Naive thymus-derived CD8-positive, alpha-beta T cell (primary cell): ENCODE measurements at regions not wholly inside any gene's neighbourhood (a gene's known extent, or its start where the extent isn't known, plus 50 kb on each side); places are given as distances from the start of the nearest gene placed in this dataset.

ENCODE experiments used
- ATAC-seq, 2 donors: fragments of 150-1000 bp; cut with Tn5 transposase in 1 of 2; sonication (Bioruptor Pico), chemical (Tn5 transposase) in 1 of 2; 1 replicate in 1 of 2; 2 replicates in 1 of 2; pipeline ENCODE4 v1.10.0; 2021; ENCODE audit warnings: mild to moderate bottlenecking in 2 of 2, moderate library complexity in 2 of 2
- POLR2A ChIA-PET: fragments of 350-600 bp; sonication (Branson Sonifier 250); formaldehyde crosslinking; loops from one replicate; lab custom pipeline; 2021; ENCODE audit warnings: antibody characterized with exemption; lab: Charles Lee
- DNase-seq, 10 donors: peaks; one replicate each; pipeline versions ENCODE4 v3.0.0 to v3.0.0-alpha.2; 2020 to 2022
- H3K27ac Mint-ChIP-seq, 10 donors: one replicate each; pipeline ENCODE4 v1.8.0; 2020 to 2022; ENCODE audit warnings: mild to moderate bottlenecking in 10 of 10, mixed read lengths in 10 of 10, moderate library complexity in 4 of 10, inconsistent platforms in 1 of 10
- H3K27me3 Mint-ChIP-seq, 5 donors: one replicate each; pipeline ENCODE4 v1.8.0; 2021 to 2022; ENCODE audit warnings: mixed read lengths in 5 of 5
- H3K36me3 Mint-ChIP-seq, 3 donors: one replicate each; pipeline ENCODE4 v1.8.0; 2020 to 2022; ENCODE audit warnings: mixed read lengths in 3 of 3, mild to moderate bottlenecking in 2 of 3, inconsistent platforms in 1 of 3
- H3K4me1 Mint-ChIP-seq, 4 donors: one replicate each; pipeline ENCODE4 v1.8.0; 2021 to 2022; ENCODE audit warnings: mixed read lengths in 4 of 4
- H3K4me3 Mint-ChIP-seq, 10 donors: one replicate each; pipeline ENCODE4 v1.8.0; 2020 to 2022; ENCODE audit warnings: mild to moderate bottlenecking in 10 of 10, mixed read lengths in 10 of 10, moderate library complexity in 6 of 10, inconsistent platforms in 1 of 10
- H3K9me3 Mint-ChIP-seq, 9 donors: one replicate each; pipeline ENCODE4 v1.8.0; 2020 to 2022; ENCODE audit warnings: mixed read lengths in 9 of 9, mild to moderate bottlenecking in 3 of 9, inconsistent platforms in 1 of 9, moderate library complexity in 1 of 9

- Mint-ChIP-seq H3K36me3 (no peaks in the 10 kb centered on the region), H3K9me3 (peaks cover 0 to 6% (median 0%) of the 10 kb centered on the region in 9 donors), H3K27ac (no peak overlapping the region), H3K4me1 (peaks cover 0 to 6% (median 0%) of the 10 kb centered on the region in 4 donors), H3K27me3 (no peaks in the 10 kb centered on the region), H3K4me3 (no peak overlapping the region)
- POLR2A ChIA-PET: no interaction called here
- ATAC-seq (no peak), DNase-seq (no peak)
Observed at GRCh38 chr2:145685383-145686050, 1165.6 kb upstream of the ZEB2 start.

- POLR2A ChIA-PET: no interaction called here
- H3K9me3 Mint-ChIP-seq: peaks cover 0 to 10% (median 0%) of the 10 kb centered on the region in 9 donors
- no peak for ATAC-seq
- no peaks in the 10 kb centered on the region for H3K36me3 Mint-ChIP-seq
- DNase-seq: no peak
- H3K4me1 Mint-ChIP-seq: peaks cover 0 to 3% (median 0%) of the 10 kb centered on the region in 4 donors
- H3K27ac Mint-ChIP-seq: no peak overlapping the region
- H3K4me3 Mint-ChIP-seq: no peak overlapping the region
- no peaks in the 10 kb centered on the region for H3K27me3 Mint-ChIP-seq
Observed at GRCh38 chr2:145682546-145683157, 1162.7 kb upstream of the ZEB2 start.

- DNase-seq: no peak
- H3K4me3 Mint-ChIP-seq: no peak overlapping the region
Observed at GRCh38 chr2:145680276-145680675, 1160.4 kb upstream of the ZEB2 start.

DNA sequence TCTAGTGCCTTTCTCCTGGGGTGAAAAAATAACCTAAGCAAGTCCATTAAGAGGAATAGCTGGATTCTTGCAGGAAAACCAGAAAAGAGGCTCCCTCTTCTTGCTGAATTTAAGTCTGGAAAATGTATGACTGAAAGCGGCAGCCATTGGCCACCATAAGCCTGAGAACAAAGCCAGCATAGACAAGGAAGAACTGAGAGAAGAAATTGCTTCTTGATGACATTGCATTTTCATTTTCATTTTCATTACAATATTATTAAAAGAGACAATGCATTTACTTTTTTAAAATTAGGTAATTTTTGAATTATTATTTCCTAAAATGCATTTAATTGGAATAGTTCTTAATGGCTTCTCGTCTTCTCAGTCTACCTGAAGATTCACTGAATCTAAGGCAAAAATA is 1157.5 kb upstream of the ZEB2 start:
- Mint-ChIP-seq H3K27ac (no peak overlapping the region), H3K4me3 (no peak overlapping the region), H3K4me1 (no peaks in the 10 kb centered on the region), H3K36me3 (no peaks in the 10 kb centered on the region), H3K27me3 (peaks cover 0 to 4% (median 0%) of the 10 kb centered on the region in 5 donors), H3K9me3 (peaks cover 0 to 6% (median 0%) of the 10 kb centered on the region in 9 donors)
- POLR2A ChIA-PET: no interaction called here
- ATAC-seq (no peak), DNase-seq (no peak)

More at GRCh38 chr2:145680276-145680675, 1160.4 kb upstream of the ZEB2 start:
- Mint-ChIP-seq H3K36me3 (no peaks in the 10 kb centered on the region), H3K27ac (no peak overlapping the region), H3K4me1 (no peaks in the 10 kb centered on the region), H3K27me3 (no peaks in the 10 kb centered on the region), H3K9me3 (peaks cover 0 to 10% (median 0%) of the 10 kb centered on the region in 9 donors)
- POLR2A ChIA-PET: no interaction called here
- no peak for ATAC-seq

GRCh38 chr2:145674705-145675104 is 1154.8 kb upstream of the ZEB2 start:
- H3K27ac Mint-ChIP-seq: no peak overlapping the region
- POLR2A ChIA-PET: no interaction called here
- H3K9me3 Mint-ChIP-seq: peaks cover 0 to 6% (median 0%) of the 10 kb centered on the region in 9 donors

GRCh38 chr2:145669301-145669700 is 1149.4 kb upstream of the ZEB2 start:
- Mint-ChIP-seq H3K9me3 (peaks cover 0 to 2% (median 0%) of the 10 kb centered on the region in 9 donors), H3K4me1 (peaks cover 0 to 3% (median 0%) of the 10 kb centered on the region in 4 donors), H3K36me3 (no peaks in the 10 kb centered on the region), H3K27me3 (no peaks in the 10 kb centered on the region), H3K27ac (no peak overlapping the region), H3K4me3 (no peak overlapping the region)
- DNase-seq: no peak
- POLR2A ChIA-PET: no interaction called here
- ATAC-seq: no peak

More at GRCh38 chr2:145674705-145675104, 1154.8 kb upstream of the ZEB2 start:
- Mint-ChIP-seq H3K4me3 (no peak overlapping the region), H3K4me1 (peaks cover 0 to 3% (median 0%) of the 10 kb centered on the region in 4 donors), H3K36me3 (no peaks in the 10 kb centered on the region), H3K27me3 (peaks cover 0 to 4% (median 0%) of the 10 kb centered on the region in 5 donors)
- ATAC-seq (no peak), DNase-seq (no peak)

GRCh38 chr2:145666552-145666951 is 1146.6 kb upstream of the ZEB2 start:
- no peak for DNase-seq
- Mint-ChIP-seq H3K4me3 (no peak overlapping the region), H3K36me3 (no peaks in the 10 kb centered on the region), H3K27me3 (peaks cover 0 to 4% (median 0%) of the 10 kb centered on the region in 5 donors), H3K4me1 (no peaks in the 10 kb centered on the region), H3K9me3 (peaks cover 0 to 3% (median 0%) of the 10 kb centered on the region in 9 donors), H3K27ac (no peak overlapping the region)
- POLR2A ChIA-PET: no interaction called here
- no peak for ATAC-seq

GRCh38 chr2:145657265-145657664 is 1137.3 kb upstream of the ZEB2 start:
- Mint-ChIP-seq H3K4me3 (no peak overlapping the region), H3K4me1 (no peaks in the 10 kb centered on the region), H3K36me3 (no peaks in the 10 kb centered on the region), H3K9me3 (peaks cover 0 to 8% (median 0%) of the 10 kb centered on the region in 9 donors), H3K27ac (no peak overlapping the region), H3K27me3 (no peaks in the 10 kb centered on the region)
- DNase-seq (no peak), ATAC-seq (no peak)
- POLR2A ChIA-PET: no interaction called here

DNA sequence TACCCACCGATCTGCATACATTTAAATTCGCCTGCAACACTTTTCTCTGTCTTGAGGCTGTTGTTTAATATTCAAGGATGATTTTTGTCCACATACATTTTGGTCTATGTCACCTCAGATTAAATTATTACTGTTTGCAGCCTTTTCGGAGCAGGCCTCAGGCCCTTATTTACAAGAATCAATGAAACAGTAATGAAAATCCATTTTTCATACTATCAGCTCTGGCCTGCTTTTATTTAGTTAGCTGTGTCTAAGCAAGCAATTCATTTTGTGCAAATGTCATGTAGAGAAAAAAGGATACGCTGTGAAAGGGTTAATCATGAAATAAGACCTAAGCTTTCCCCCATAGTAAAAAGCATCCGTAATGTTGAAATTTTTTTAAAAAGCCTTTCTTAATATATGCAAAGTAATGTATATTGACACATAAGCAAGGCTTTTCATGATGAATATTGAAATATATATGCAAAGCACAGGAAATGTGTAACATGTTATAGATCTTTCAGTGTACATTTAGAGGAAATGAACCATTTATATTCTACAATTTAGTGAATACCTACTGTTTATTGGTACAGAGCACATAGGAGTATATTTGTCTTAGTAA is 1135.3 kb upstream of the ZEB2 start:
- POLR2A ChIA-PET: no interaction called here
- H3K27ac Mint-ChIP-seq: no peak overlapping the region
- peaks cover 0 to 13% (median 0%) of the 10 kb centered on the region in 9 donors for H3K9me3 Mint-ChIP-seq
- H3K27me3 Mint-ChIP-seq: no peaks in the 10 kb centered on the region
- no peak overlapping the region for H3K4me3 Mint-ChIP-seq
- DNase-seq (no peak), ATAC-seq (no peak)
- H3K36me3 Mint-ChIP-seq: no peaks in the 10 kb centered on the region
- H3K4me1 Mint-ChIP-seq: no peaks in the 10 kb centered on the region

- Mint-ChIP-seq H3K36me3 (no peaks in the 10 kb centered on the region), H3K4me1 (no peaks in the 10 kb centered on the region), H3K9me3 (peaks cover 0 to 13% (median 0%) of the 10 kb centered on the region in 9 donors), H3K27ac (no peak overlapping the region), H3K4me3 (no peak overlapping the region), H3K27me3 (no peaks in the 10 kb centered on the region)
- DNase-seq (no peak), ATAC-seq (no peak)
- POLR2A ChIA-PET: no interaction called here
Observed at GRCh38 chr2:145654746-145655145, 1134.8 kb upstream of the ZEB2 start.

DNA sequence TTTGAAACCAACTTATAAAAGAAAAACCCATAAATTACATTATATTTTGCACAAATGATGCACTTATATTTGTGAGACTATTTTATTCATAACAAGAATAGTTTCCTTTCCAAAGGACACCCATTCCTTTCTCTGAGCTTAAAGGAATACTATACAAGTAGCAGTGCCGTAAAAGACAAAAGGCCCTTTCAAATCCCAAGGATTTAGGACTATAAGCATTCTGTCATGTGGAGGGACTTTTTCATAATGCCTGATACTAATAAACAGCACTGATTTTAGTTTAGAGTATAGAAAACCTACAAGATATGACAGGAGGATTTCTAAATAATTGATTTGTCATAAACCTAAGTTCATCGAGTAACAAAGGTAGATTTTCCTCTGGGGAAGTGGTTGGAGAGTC is 1134.2 kb upstream of the ZEB2 start:
- H3K27me3 Mint-ChIP-seq: no peaks in the 10 kb centered on the region
- ATAC-seq (no peak), DNase-seq (no peak)
- no peak overlapping the region for H3K4me3 Mint-ChIP-seq
- POLR2A ChIA-PET: no interaction called here
- H3K9me3 Mint-ChIP-seq: peaks cover 0 to 13% (median 0%) of the 10 kb centered on the region in 9 donors
- no peak overlapping the region for H3K27ac Mint-ChIP-seq
- no peaks in the 10 kb centered on the region for H3K36me3 Mint-ChIP-seq
- no peaks in the 10 kb centered on the region for H3K4me1 Mint-ChIP-seq

GRCh38 chr2:145653553-145653952 is 1133.6 kb upstream of the ZEB2 start:
- no peaks in the 10 kb centered on the region for H3K36me3 Mint-ChIP-seq
- POLR2A ChIA-PET: no interaction called here
- H3K9me3 Mint-ChIP-seq: peaks cover 0 to 13% (median 0%) of the 10 kb centered on the region in 9 donors
- no peaks in the 10 kb centered on the region for H3K4me1 Mint-ChIP-seq
- no peak overlapping the region for H3K27ac Mint-ChIP-seq
- no peak overlapping the region for H3K4me3 Mint-ChIP-seq
- no peaks in the 10 kb centered on the region for H3K27me3 Mint-ChIP-seq
- DNase-seq (no peak), ATAC-seq (no peak)
